DOHH2 (cell line): ENCODE measurements at regions not wholly inside any gene's neighbourhood (a gene's known extent, or its start where the extent isn't known, plus 50 kb on each side); places are given as distances from the start of the nearest gene placed in this dataset.

Experiments
- H3F3A ChIP-seq: fragments of 200-600 bp; sonication (generic), shearing (Covaris generic); 2 replicates; pipeline ENCODE4 v1.6.0; 2016; ENCODE audit warnings: antibody characterized with exemption, mild to moderate bottlenecking; ENCODE audit not compliant: control insufficient read depth, insufficient read depth
- H3K27ac ChIP-seq: fragments of 200-600 bp; sonication (generic); 2 replicates; pipeline ENCODE4 v1.5.1; 2014; ENCODE audit warnings: low read depth, mild to moderate bottlenecking, low read length, moderate library complexity
- H3K27me3 ChIP-seq: fragments of 200-600 bp; sonication (generic); 2 replicates; pipeline ENCODE4 v1.6.1; 2014; ENCODE audit warnings: mild to moderate bottlenecking, low read length, mixed read lengths; ENCODE audit not compliant: control insufficient read depth
- H3K36me3 ChIP-seq: fragments of 200-600 bp; sonication (generic); 2 replicates; pipeline ENCODE4 v1.6.1; 2014; ENCODE audit warnings: mild to moderate bottlenecking, low read length, moderate library complexity, mixed read lengths; ENCODE audit not compliant: control insufficient read depth
- H3K4me1 ChIP-seq: fragments of 200-600 bp; sonication (generic); 2 replicates; pipeline ENCODE4 v1.6.1; 2014; ENCODE audit warnings: mild to moderate bottlenecking, low read length, mixed read lengths; ENCODE audit not compliant: control insufficient read depth
- H3K4me2 ChIP-seq: fragments of 200-600 bp; sonication (generic); 2 replicates; pipeline ENCODE4 v1.6.0; 2014; ENCODE audit warnings: mild to moderate bottlenecking, low read length, moderate library complexity
- H3K4me3 ChIP-seq: fragments of 200-600 bp; sonication (generic); 2 replicates; pipeline ENCODE4 v1.5.1; 2014; ENCODE audit warnings: mild to moderate bottlenecking, low read length, mixed read lengths
- H3K79me2 ChIP-seq: fragments of 200-600 bp; sonication (generic); 2 replicates; pipeline ENCODE4 v1.6.1; 2014; ENCODE audit warnings: mild to moderate bottlenecking, low read length, mixed read lengths; ENCODE audit not compliant: control insufficient read depth
- H3K9me2 ChIP-seq: fragments of 200-600 bp; sonication (generic); replicated peaks from 2 replicates; pipeline ENCODE4 v1.6.1; 2014; ENCODE audit warnings: mild to moderate bottlenecking, low read length, mixed read lengths; ENCODE audit not compliant: control insufficient read depth
- H3K9me3 ChIP-seq: fragments of 200-600 bp; sonication (generic); 2 replicates; pipeline ENCODE4 v1.6.1; 2014; ENCODE audit warnings: antibody characterized with exemption, low read length, mixed read lengths; ENCODE audit not compliant: control insufficient read depth, insufficient read depth
- H4K20me1 ChIP-seq: fragments of 200-600 bp; sonication (generic); 2 replicates; pipeline ENCODE4 v1.6.0; 2014; ENCODE audit warnings: low read depth, mild to moderate bottlenecking, antibody characterized with exemption, low read length, moderate library complexity; ENCODE audit not compliant: control insufficient read depth, insufficient read depth
- EZH2phosphoT487 ChIP-seq: fragments of 200-600 bp; sonication (generic); IDR thresholded peaks from 2 replicates; pipeline ENCODE4 v1.6.1; 2017; ENCODE audit warnings: borderline replicate concordance, mild to moderate bottlenecking, antibody characterized with exemption, low read length, moderate library complexity, mixed read lengths
- TF ChIP-seq, protein P1 (sequence below): fragments of 200-600 bp; sonication (generic); IDR thresholded peaks from one replicate; pipeline ENCODE4 v1.5.1; 2014; ENCODE audit warnings: antibody characterized with exemption, mild to moderate bottlenecking, low read depth, low read length; ENCODE audit not compliant: poor library complexity, severe bottlenecking

GRCh38 chr1:96487394-96487793 lies 234.2 kb upstream of the PTBP2 start:
- no peaks in the 10 kb centered on the region for H3F3A ChIP-seq
- no peak overlapping the region for H3K4me3 ChIP-seq
- no peaks in the 10 kb centered on the region for H3K4me1 ChIP-seq
- H3K27ac ChIP-seq = no peak overlapping the region
- H3K9me3 ChIP-seq = no peaks in the 10 kb centered on the region
- TF ChIP-seq, protein P1, sequence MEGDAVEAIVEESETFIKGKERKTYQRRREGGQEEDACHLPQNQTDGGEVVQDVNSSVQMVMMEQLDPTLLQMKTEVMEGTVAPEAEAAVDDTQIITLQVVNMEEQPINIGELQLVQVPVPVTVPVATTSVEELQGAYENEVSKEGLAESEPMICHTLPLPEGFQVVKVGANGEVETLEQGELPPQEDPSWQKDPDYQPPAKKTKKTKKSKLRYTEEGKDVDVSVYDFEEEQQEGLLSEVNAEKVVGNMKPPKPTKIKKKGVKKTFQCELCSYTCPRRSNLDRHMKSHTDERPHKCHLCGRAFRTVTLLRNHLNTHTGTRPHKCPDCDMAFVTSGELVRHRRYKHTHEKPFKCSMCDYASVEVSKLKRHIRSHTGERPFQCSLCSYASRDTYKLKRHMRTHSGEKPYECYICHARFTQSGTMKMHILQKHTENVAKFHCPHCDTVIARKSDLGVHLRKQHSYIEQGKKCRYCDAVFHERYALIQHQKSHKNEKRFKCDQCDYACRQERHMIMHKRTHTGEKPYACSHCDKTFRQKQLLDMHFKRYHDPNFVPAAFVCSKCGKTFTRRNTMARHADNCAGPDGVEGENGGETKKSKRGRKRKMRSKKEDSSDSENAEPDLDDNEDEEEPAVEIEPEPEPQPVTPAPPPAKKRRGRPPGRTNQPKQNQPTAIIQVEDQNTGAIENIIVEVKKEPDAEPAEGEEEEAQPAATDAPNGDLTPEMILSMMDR = no peak
- TF ChIP-seq EZH2phosphoT487 = no peak
- H3K9me2 ChIP-seq = no peaks in the 10 kb centered on the region
- H3K4me2 ChIP-seq = no peak overlapping the region
- no peaks in the 10 kb centered on the region for H4K20me1 ChIP-seq
- H3K36me3 ChIP-seq = no peaks in the 10 kb centered on the region
- no peaks in the 10 kb centered on the region for H3K27me3 ChIP-seq
- H3K79me2 ChIP-seq = no peaks in the 10 kb centered on the region

DNA sequence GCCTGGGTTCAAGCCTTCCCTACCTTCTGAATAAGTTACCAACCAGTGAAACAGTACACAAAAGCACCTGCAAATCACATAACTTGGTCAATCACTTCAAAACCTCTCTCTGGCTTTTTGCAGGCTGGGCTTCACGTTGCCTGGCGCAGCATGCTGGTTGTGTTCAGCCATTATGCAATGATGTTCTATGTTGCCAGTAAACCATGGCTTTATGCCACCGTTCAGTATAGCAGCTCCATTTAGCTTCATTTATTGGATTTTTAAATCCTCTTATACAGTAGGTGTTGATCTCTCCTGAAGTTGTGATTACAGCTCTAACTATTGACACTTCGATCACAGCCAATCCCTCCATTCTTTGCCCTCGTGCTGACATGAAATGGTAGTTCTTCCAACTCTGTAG lies 233.6 kb upstream of the PTBP2 start:
- no peaks in the 10 kb centered on the region for H3F3A ChIP-seq
- TF ChIP-seq EZH2phosphoT487 = no peak
- TF ChIP-seq, protein P1 = no peak
- H4K20me1 ChIP-seq = no peaks in the 10 kb centered on the region
- H3K4me1 ChIP-seq = no peaks in the 10 kb centered on the region
- no peaks in the 10 kb centered on the region for H3K27me3 ChIP-seq
- H3K9me3 ChIP-seq = no peaks in the 10 kb centered on the region
- H3K27ac ChIP-seq = no peak overlapping the region
- H3K9me2 ChIP-seq = no peaks in the 10 kb centered on the region
- no peaks in the 10 kb centered on the region for H3K36me3 ChIP-seq
- no peak overlapping the region for H3K4me3 ChIP-seq
- H3K4me2 ChIP-seq = no peak overlapping the region
- no peaks in the 10 kb centered on the region for H3K79me2 ChIP-seq

DNA sequence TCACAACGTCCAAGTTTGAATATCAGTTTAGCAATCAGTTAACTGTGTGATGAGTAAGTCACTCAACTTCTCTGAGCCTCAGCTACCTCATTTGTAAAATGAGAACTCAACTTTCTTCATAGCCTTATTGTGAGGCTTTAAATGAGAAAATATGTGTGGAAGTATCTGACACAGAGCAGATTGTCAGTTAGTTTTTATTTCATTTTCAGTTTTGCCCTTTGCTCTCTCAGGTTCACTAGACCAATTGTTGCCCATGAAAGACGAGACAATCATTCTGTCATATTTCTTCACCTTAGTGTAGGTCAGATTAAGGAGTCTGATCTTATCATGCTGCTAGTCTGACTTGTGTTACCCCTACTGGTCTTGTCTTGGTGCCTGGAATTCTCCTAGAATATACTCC lies 232.8 kb upstream of the PTBP2 start:
- no peaks in the 10 kb centered on the region for H3K36me3 ChIP-seq
- H3F3A ChIP-seq = no peaks in the 10 kb centered on the region
- H3K4me3 ChIP-seq = no peak overlapping the region
- H3K4me2 ChIP-seq = no peak overlapping the region
- no peaks in the 10 kb centered on the region for H4K20me1 ChIP-seq
- no peak for TF ChIP-seq EZH2phosphoT487
- TF ChIP-seq, protein P1 = no peak
- H3K4me1 ChIP-seq = no peaks in the 10 kb centered on the region
- H3K9me2 ChIP-seq = no peaks in the 10 kb centered on the region
- H3K27ac ChIP-seq = no peak overlapping the region
- no peaks in the 10 kb centered on the region for H3K9me3 ChIP-seq
- no peaks in the 10 kb centered on the region for H3K79me2 ChIP-seq
- H3K27me3 ChIP-seq = no peaks in the 10 kb centered on the region

GRCh38 chr1:96492236-96492635 lies 229.3 kb upstream of the PTBP2 start:
- no peaks in the 10 kb centered on the region for H3K9me3 ChIP-seq
- no peaks in the 10 kb centered on the region for H3K9me2 ChIP-seq
- H4K20me1 ChIP-seq = no peaks in the 10 kb centered on the region
- no peak overlapping the region for H3K4me2 ChIP-seq
- H3K27me3 ChIP-seq = no peaks in the 10 kb centered on the region
- no peak overlapping the region for H3K27ac ChIP-seq
- no peak overlapping the region for H3K4me3 ChIP-seq
- no peaks in the 10 kb centered on the region for H3K36me3 ChIP-seq
- no peaks in the 10 kb centered on the region for H3K79me2 ChIP-seq
- TF ChIP-seq, protein P1 = no peak
- no peak for TF ChIP-seq EZH2phosphoT487
- no peaks in the 10 kb centered on the region for H3K4me1 ChIP-seq
- H3F3A ChIP-seq = no peaks in the 10 kb centered on the region
